IMR-90 (cell line): ENCODE measurements at regions not wholly inside any gene's neighbourhood (a gene's known extent, or its start where the extent isn't known, plus 50 kb on each side); places are given as distances from the start of the nearest gene placed in this dataset.

Source experiments
- ATAC-seq: fragments of 200-7000 bp; cut with Tn5 transposase; 2 replicates; pipeline ENCODE4 v1.9.1; 2020; ENCODE audit warnings: low read depth, mild to moderate bottlenecking, moderate library complexity
- BruUV-seq: library from RNA; stranded (reverse); fragments of 400-500 nt; replicated peaks from 2 replicates; lab custom pipeline; 2021; lab: Mats Ljungman, UMichigan
- CTCF ChIA-PET: fragments of 300-600 bp; formaldehyde crosslinking; extraction: SDS; loops from one replicate; lab custom pipeline; 2021; ENCODE audit warnings: antibody characterized with exemption; lab: Yijun Ruan, JAX
- POLR2A ChIA-PET: fragments of 300-600 bp; sonication (Branson Sonifier 250); formaldehyde crosslinking; loops from one replicate; lab custom pipeline; 2022; ENCODE audit warnings: antibody characterized with exemption; ENCODE audit not compliant: unreplicated experiment; lab: Charles Lee
- DNase-seq: peaks from one replicate; pipeline ENCODE4 v3.0.0; 2013
- H2AFZ ChIP-seq: replicated peaks from 2 replicates; pipeline ENCODE3; 2013; ENCODE audit warnings: low read length, mild to moderate bottlenecking; ENCODE audit not compliant: poor library complexity
- H2AK5ac ChIP-seq: 2 replicates; pipeline ENCODE4 v1.6.1; 2013; ENCODE audit warnings: low read depth, low read length, inconsistent platforms
- H2AK9ac ChIP-seq: replicated peaks from 2 replicates; pipeline ENCODE3; 2013; ENCODE audit warnings: mild to moderate bottlenecking, low read depth, low read length, moderate library complexity; ENCODE audit not compliant: poor library complexity
- H2BK120ac ChIP-seq: 2 replicates; pipeline ENCODE4 v1.6.1; 2013; ENCODE audit warnings: low read depth, low read length, inconsistent platforms
- H2BK15ac ChIP-seq: 3 replicates; pipeline ENCODE4 v1.6.1; 2013; ENCODE audit warnings: low read depth, low read length, inconsistent platforms
- H2BK20ac ChIP-seq: 2 replicates; pipeline ENCODE4 v1.6.1; 2013; ENCODE audit warnings: low read depth, mild to moderate bottlenecking, inconsistent platforms, low read length, moderate library complexity
- H2BK5ac ChIP-seq: 2 replicates; pipeline ENCODE4 v1.6.1; 2013; ENCODE audit warnings: mild to moderate bottlenecking, low read depth, low read length, inconsistent platforms; ENCODE audit not compliant: poor library complexity, severe bottlenecking
- H3K14ac ChIP-seq: replicated peaks from 2 replicates; pipeline ENCODE4 v1.6.1; 2013; ENCODE audit warnings: low read depth, low read length, inconsistent platforms
- H3K18ac ChIP-seq: 2 replicates; pipeline ENCODE4 v1.6.1; 2013; ENCODE audit warnings: low read depth, low read length, control low read depth
- H3K23ac ChIP-seq: 2 replicates; pipeline ENCODE4 v1.6.1; 2013; ENCODE audit warnings: low read depth, low read length, inconsistent platforms
- H3K27ac ChIP-seq: 2 replicates; pipeline ENCODE4 v1.5.1; 2013; ENCODE audit warnings: mild to moderate bottlenecking, control low read depth, low read length; ENCODE audit not compliant: insufficient read depth
- H3K27me3 ChIP-seq: 2 replicates; pipeline ENCODE4 v1.6.1; 2013; ENCODE audit warnings: low read length; ENCODE audit not compliant: control insufficient read depth, insufficient read depth
- H3K36me3 ChIP-seq: 2 replicates; pipeline ENCODE4 v1.6.1; 2013; ENCODE audit warnings: low read length, mixed read lengths; ENCODE audit not compliant: control insufficient read depth, insufficient read depth
- H3K4ac ChIP-seq: 2 replicates; pipeline ENCODE4 v1.6.1; 2013; ENCODE audit warnings: low read depth, low read length, inconsistent platforms
- H3K4me1 ChIP-seq: 2 replicates; pipeline ENCODE4 v1.6.1; 2013; ENCODE audit warnings: low read length, mixed read lengths; ENCODE audit not compliant: control insufficient read depth, insufficient read depth
- H3K4me2 ChIP-seq: 2 replicates; pipeline ENCODE4 v1.6.1; 2013; ENCODE audit warnings: low read depth, mild to moderate bottlenecking, control low read depth, low read length, moderate library complexity
- H3K4me3 ChIP-seq: 2 replicates; pipeline ENCODE4 v1.5.1; 2013; ENCODE audit warnings: low read depth, mild to moderate bottlenecking, control low read depth, low read length, moderate library complexity; ENCODE audit not compliant: insufficient read depth
- H3K56ac ChIP-seq: 2 replicates; pipeline ENCODE4 v1.6.1; 2013; ENCODE audit warnings: low read length, inconsistent platforms; ENCODE audit not compliant: insufficient read depth; ENCODE audit errors: extremely low read depth
- H3K79me1 ChIP-seq, 2 experiments: 2 replicates each; pipeline ENCODE4 v1.6.1; 2013; ENCODE audit warnings: low read length in 2 of 2, inconsistent platforms in 1 of 2, low read depth in 1 of 2
- H3K9ac ChIP-seq: 2 replicates; pipeline ENCODE4 v1.6.1; 2013; ENCODE audit warnings: low read depth, low read length, control low read depth
- H3K9me1 ChIP-seq: 2 replicates; pipeline ENCODE4 v1.6.1; 2013; ENCODE audit warnings: low read length, inconsistent platforms; ENCODE audit not compliant: insufficient read depth
- H3K9me3 ChIP-seq: 2 replicates; pipeline ENCODE4 v1.6.1; 2013; ENCODE audit warnings: low read length; ENCODE audit not compliant: control insufficient read depth, insufficient read depth
- H4K20me1 ChIP-seq: 2 replicates; pipeline ENCODE4 v1.6.1; 2013; ENCODE audit warnings: low read length, inconsistent platforms; ENCODE audit not compliant: insufficient read depth
- H4K5ac ChIP-seq: 2 replicates; pipeline ENCODE4 v1.6.1; 2013; ENCODE audit warnings: mild to moderate bottlenecking, low read depth, low read length, control low read depth
- H4K8ac ChIP-seq, 2 experiments: 2 replicates each; pipeline ENCODE4 v1.6.1; 2013; ENCODE audit warnings: low read depth in 2 of 2, low read length in 2 of 2, control low read depth in 1 of 2, inconsistent platforms in 1 of 2
- H4K91ac ChIP-seq: 2 replicates; pipeline ENCODE4 v1.6.1; 2013; ENCODE audit warnings: low read depth, low read length, inconsistent platforms; ENCODE audit not compliant: insufficient read depth
- MAZ ChIP-seq: IDR thresholded peaks from 2 replicates; pipeline ENCODE4 v1.6.1; 2012; ENCODE audit warnings: low read depth, mild to moderate bottlenecking, low read length, improper control_type of control experiment, moderate library complexity, borderline replicate concordance
- RCOR1 ChIP-seq: IDR thresholded peaks from 2 replicates; pipeline ENCODE4 v1.6.1; 2012; ENCODE audit warnings: mild to moderate bottlenecking, low read length, improper control_type of control experiment; ENCODE audit not compliant: insufficient replicate concordance
- SMC3 ChIP-seq: fragments of 150-350 bp; IDR thresholded peaks from 2 replicates; pipeline ENCODE4 v1.6.1; 2016; ENCODE audit warnings: low read depth, mild to moderate bottlenecking, antibody characterized with exemption, low read length, moderate library complexity
- dilution Hi-C: fragments of 300-500 bp; cut with HindIII; formaldehyde crosslinking; loops from one replicate; pipeline ENCODE4 v1.14.3; 2018; ENCODE audit warnings: low sequenced_read_pairs; ENCODE audit not compliant: unreplicated experiment
- in situ Hi-C: fragments of 300-500 bp; cut with MboI; formaldehyde crosslinking; loops from 3 replicates; pipeline ENCODE4 v1.14.3; 2019; ENCODE audit warnings: low sequenced_read_pairs, inconsistent platforms, mixed read lengths
- intact Hi-C: fragments of 100-400 bp; cut with micrococcal nuclease; formaldehyde crosslinking; loops from 2 replicates; pipeline ENCODE4 v1.10.0; 2022

- H3K79me1 ChIP-seq: no peaks in the 10 kb centered on the region
- dilution Hi-C loops: no loop called here
- H3K4ac ChIP-seq: no peak overlapping the region
- no peak overlapping the region for H3K56ac ChIP-seq
- no peak overlapping the region for H2AFZ ChIP-seq
- H3K14ac ChIP-seq: no peak overlapping the region
- no peak overlapping the region for H3K4me2 ChIP-seq
- CTCF ChIA-PET: no interaction called here
- TF ChIP-seq SMC3 (no peak), RCOR1 (no peak), MAZ (no peak)
- no peak overlapping the region for H3K18ac ChIP-seq
- no peak overlapping the region for H3K9ac ChIP-seq
- no peak overlapping the region for H4K8ac ChIP-seq
- no peak overlapping the region for H2BK5ac ChIP-seq
- H2AK5ac ChIP-seq: no peak overlapping the region
- intact Hi-C loops: no loop called here
- H3K9me1 ChIP-seq: no peaks in the 10 kb centered on the region
- DNase-seq: no peak
- H3K27me3 ChIP-seq: no peaks in the 10 kb centered on the region
- H2BK15ac ChIP-seq: no peak overlapping the region
- no peak overlapping the region for H3K4me3 ChIP-seq
- BruUV-seq: no TSS peak
- H3K23ac ChIP-seq: no peak overlapping the region
- no peak overlapping the region for H3K27ac ChIP-seq
- H3K36me3 ChIP-seq: no peaks in the 10 kb centered on the region
- H4K5ac ChIP-seq: no peak overlapping the region
- no peak overlapping the region for H2AK9ac ChIP-seq
- no peaks in the 10 kb centered on the region for H4K20me1 ChIP-seq
- H4K91ac ChIP-seq: no peak overlapping the region
- ATAC-seq: no peak
- in situ Hi-C loops: no loop called here
- no peaks in the 10 kb centered on the region for H3K4me1 ChIP-seq
- peaks cover 2% of the 10 kb centered on the region for H3K9me3 ChIP-seq
- no peak overlapping the region for H2BK20ac ChIP-seq
- no peak overlapping the region for H2BK120ac ChIP-seq
- POLR2A ChIA-PET: no interaction called here
These were observed 286.1 kb downstream of the ZNF621 start for GRCh38 chr3:40810813-40811212.
